ENCODE measurements at regions not wholly inside any gene's neighbourhood (a gene's known extent, or its start where the extent isn't known, plus 50 kb on each side); places are given as distances from the start of the nearest gene placed in this dataset.

DNA sequence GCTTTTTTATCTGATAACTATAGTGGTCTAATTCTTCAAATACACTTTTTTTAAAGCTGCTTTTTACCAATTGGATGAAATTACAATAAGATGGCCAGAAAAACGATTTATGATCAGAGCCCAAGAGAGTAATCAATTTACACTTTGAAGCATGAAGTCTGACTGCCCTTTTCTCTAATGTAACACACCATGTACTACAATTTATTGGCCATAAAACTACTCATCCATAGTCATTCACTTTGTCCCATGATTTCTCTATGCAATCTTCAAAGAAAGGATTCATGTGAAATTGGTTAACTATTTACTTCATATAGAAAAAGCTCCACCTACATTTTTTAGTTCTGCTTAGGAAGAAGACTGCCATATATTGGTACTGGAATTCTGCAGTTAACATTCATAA, 73.6 kb upstream of the CAST start:
- no peaks in the 10 kb centered on the region for H3K27me3 ChIP-seq
- no peaks in the 10 kb centered on the region for H3K4me1 ChIP-seq
- no peak overlapping the region for H3K4me3 ChIP-seq
- H3K9me3 ChIP-seq = no peaks in the 10 kb centered on the region
- DNase-seq (ENCODE audit: low spot score in 2 of 2) = no peak
- TF ChIP-seq EP300 (IDR thresholded peaks at IDR 0.05) (no peak), POLR2A (IDR thresholded peaks at IDR 0.05) (no peak)
- TF ChIP-seq, protein P1, sequence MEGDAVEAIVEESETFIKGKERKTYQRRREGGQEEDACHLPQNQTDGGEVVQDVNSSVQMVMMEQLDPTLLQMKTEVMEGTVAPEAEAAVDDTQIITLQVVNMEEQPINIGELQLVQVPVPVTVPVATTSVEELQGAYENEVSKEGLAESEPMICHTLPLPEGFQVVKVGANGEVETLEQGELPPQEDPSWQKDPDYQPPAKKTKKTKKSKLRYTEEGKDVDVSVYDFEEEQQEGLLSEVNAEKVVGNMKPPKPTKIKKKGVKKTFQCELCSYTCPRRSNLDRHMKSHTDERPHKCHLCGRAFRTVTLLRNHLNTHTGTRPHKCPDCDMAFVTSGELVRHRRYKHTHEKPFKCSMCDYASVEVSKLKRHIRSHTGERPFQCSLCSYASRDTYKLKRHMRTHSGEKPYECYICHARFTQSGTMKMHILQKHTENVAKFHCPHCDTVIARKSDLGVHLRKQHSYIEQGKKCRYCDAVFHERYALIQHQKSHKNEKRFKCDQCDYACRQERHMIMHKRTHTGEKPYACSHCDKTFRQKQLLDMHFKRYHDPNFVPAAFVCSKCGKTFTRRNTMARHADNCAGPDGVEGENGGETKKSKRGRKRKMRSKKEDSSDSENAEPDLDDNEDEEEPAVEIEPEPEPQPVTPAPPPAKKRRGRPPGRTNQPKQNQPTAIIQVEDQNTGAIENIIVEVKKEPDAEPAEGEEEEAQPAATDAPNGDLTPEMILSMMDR (IDR thresholded peaks at IDR 0.05) = no peak
- H3K27ac ChIP-seq = no peak overlapping the region
- WGBS, 2 donors = 61 to 74% methylated on average over 1 of the region's 1 CpG
- no peaks in the 10 kb centered on the region for H3K36me3 ChIP-seq

DNA sequence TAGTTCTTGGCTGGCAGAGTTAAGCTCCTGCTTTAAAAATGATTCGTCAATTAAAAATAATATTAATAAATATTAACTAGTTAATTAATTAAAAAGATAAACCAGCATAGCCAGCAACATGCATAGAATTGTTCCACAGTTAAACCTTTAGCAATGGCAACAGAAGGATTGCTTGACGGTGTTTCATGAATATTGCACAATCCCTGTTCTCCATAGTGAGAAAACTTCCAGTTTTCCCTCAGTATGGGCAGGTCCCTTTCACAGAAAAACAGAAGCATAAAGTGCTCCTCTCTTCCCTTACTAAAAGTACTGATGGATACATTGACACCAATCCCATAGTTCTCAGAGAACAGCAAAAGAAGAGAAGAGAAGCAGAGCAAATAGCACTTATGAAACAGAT, 71.4 kb upstream of the CAST start:
- TF ChIP-seq EP300 (IDR thresholded peaks at IDR 0.05) (no peak), POLR2A (IDR thresholded peaks at IDR 0.05) (no peak)
- TF ChIP-seq, protein P1 (IDR thresholded peaks at IDR 0.05) = no peak
- Histone ChIP-seq H3K36me3 (no peaks in the 10 kb centered on the region), H3K9me3 (no peaks in the 10 kb centered on the region), H3K4me3 (no peak overlapping the region), H3K27me3 (no peaks in the 10 kb centered on the region), H3K4me1 (no peaks in the 10 kb centered on the region), H3K27ac (no peak overlapping the region)
- no peak for DNase-seq (ENCODE audit: low spot score in 2 of 2)
- WGBS, 2 donors = 76 to 77% methylated on average over 2 of the region's 2 CpGs

DNA sequence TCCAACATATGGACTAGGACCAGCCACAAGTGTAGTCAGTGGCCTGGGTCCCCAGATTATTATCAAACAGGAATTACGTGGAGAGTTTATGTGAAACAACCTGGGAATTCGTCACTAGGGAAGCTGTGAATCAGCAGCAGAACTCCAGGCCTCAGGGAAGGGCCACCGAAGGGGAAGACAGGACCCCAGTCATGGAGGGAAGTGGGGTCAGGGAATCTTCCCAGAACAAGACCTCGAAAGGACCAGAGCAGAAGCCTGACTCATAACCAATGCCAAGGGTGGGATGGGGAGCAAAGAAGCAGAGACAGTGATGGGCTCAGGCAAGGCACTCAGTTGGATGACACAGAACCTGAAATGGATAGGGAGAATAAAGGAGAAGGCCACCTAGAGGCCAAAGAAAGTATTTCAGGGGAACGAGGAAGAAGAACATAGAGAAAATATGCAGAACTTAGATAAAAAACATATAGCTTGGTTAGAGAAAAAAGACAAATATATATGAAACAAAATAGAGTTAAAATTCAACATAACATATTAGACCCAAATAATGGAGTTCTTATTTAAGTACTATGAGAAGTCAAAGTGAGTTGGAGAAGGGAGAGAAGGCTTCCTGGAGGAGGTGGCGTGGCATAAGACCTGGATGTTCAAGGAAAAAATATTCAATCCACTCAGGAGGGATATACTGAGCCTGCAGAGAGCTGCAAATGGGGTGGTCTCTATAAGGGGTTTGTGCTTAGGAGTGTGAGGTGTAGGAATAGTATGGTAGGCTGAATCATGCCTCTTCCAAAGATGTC, 66.7 kb upstream of the CAST start:
- DNase-seq (ENCODE audit: low spot score in 2 of 2) = no peak
- WGBS, 2 donors = 82 to 84% methylated on average over 6 of the region's 6 CpGs
- no peak overlapping the region for H3K4me3 ChIP-seq
- TF ChIP-seq, protein P1 (IDR thresholded peaks at IDR 0.05) = peak in 2 of 5 experiments; percentile 12 to 21
- TF ChIP-seq EP300 (IDR thresholded peaks at IDR 0.05) = no peak
- no peaks in the 10 kb centered on the region for H3K36me3 ChIP-seq
- no peaks in the 10 kb centered on the region for H3K4me1 ChIP-seq
- peaks cover 0 to 3% (median 0%) of the 10 kb centered on the region in 4 donors for H3K9me3 ChIP-seq
- no peaks in the 10 kb centered on the region for H3K27me3 ChIP-seq
- no peak overlapping the region for H3K27ac ChIP-seq

DNA sequence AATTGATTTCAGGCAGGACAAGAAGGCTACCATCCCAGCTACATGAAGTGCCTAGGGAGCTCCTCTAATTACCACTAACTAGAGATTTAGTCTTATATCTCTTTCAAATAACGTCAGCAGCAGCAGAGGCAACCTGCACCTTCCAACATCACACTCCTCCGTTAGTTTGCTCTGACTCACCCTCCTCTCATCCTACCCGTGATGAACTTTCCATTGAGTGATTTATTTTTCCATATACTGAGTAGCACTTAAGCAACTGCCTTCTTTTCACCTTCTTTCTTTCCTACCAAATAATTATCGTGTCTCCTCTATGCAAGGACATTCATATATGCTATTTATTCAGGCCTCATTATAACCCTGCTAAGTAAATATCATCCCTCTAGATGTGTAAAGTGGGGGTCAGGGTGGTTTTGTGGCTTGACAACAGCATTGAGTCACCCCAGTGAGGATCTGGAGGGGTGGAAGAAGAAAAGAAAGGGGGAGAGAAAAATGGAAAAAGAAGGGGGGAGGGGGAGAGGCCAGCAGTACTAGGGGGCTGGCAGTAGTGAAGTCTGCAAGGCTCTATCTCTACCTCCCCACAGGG, 64.6 kb upstream of the CAST start:
- WGBS, 2 donors = 77 to 80% methylated on average over 4 of the region's 4 CpGs
- no peaks in the 10 kb centered on the region for H3K27me3 ChIP-seq
- H3K36me3 ChIP-seq = no peaks in the 10 kb centered on the region
- no peak overlapping the region for H3K27ac ChIP-seq
- peaks cover 0 to 4% (median 0%) of the 10 kb centered on the region in 4 donors for H3K4me1 ChIP-seq
- peaks cover 0 to 3% (median 0%) of the 10 kb centered on the region in 4 donors for H3K9me3 ChIP-seq
- no peak for DNase-seq (ENCODE audit: low spot score in 2 of 2)
- TF ChIP-seq, protein P1 (IDR thresholded peaks at IDR 0.05) = no peak
- no peak for TF ChIP-seq EP300 (IDR thresholded peaks at IDR 0.05)
- TF ChIP-seq POLR2A (IDR thresholded peaks at IDR 0.05) = no peak
- no peak overlapping the region for H3K4me3 ChIP-seq

DNA sequence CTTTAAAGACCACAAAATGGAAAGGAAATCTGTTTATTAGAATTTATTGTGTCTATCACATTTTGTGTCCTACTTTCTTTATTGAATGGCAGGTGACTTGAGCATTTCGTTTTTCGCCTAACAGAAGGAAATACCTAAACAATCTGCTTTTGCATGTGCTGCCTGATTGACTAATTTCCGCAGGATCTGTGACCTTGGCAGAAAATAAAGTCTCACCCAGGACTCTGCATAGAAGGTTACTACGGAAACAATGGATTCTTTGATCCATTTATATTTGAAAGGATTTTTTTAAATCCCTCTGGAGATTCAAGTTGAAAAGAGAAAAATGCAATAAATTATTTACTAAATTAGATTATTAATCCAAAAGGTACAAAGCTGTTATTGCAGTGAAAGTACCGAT, 61.0 kb upstream of the CAST start:
- H3K4me3 ChIP-seq = no peak overlapping the region
- H3K27ac ChIP-seq = no peak overlapping the region
- no peaks in the 10 kb centered on the region for H3K27me3 ChIP-seq
- 20 to 38% methylated on average over 5 of the region's 5 CpGs for WGBS, 2 donors
- no peak for DNase-seq (ENCODE audit: low spot score in 2 of 2)
- TF ChIP-seq, protein P1 (IDR thresholded peaks at IDR 0.05) = no peak
- TF ChIP-seq POLR2A (IDR thresholded peaks at IDR 0.05) (no peak), EP300 (IDR thresholded peaks at IDR 0.05) (no peak)
- peaks cover 0 to 4% (median 0%) of the 10 kb centered on the region in 4 donors for H3K4me1 ChIP-seq
- peaks cover 0 to 3% (median 0%) of the 10 kb centered on the region in 4 donors for H3K9me3 ChIP-seq
- H3K36me3 ChIP-seq = no peaks in the 10 kb centered on the region

All from tibial nerve (tissue), 4 donors.